C4-2B (cell line): ENCODE measurements at regions not wholly inside any gene's neighbourhood (a gene's known extent, or its start where the extent isn't known, plus 50 kb on each side); places are given as distances from the start of the nearest gene placed in this dataset.

Experiments used
- ZFX ChIP-seq: fragments of 450-650 bp; IDR thresholded peaks from 2 replicates; pipeline ENCODE4 v1.6.1; 2017
- TF ChIP-seq, protein P1 (sequence below): fragments of 450-650 bp; conservative IDR thresholded peaks from 2 replicates; pipeline ENCODE4 v1.5.1; 2017; ENCODE audit warnings: mild to moderate bottlenecking

DNA sequence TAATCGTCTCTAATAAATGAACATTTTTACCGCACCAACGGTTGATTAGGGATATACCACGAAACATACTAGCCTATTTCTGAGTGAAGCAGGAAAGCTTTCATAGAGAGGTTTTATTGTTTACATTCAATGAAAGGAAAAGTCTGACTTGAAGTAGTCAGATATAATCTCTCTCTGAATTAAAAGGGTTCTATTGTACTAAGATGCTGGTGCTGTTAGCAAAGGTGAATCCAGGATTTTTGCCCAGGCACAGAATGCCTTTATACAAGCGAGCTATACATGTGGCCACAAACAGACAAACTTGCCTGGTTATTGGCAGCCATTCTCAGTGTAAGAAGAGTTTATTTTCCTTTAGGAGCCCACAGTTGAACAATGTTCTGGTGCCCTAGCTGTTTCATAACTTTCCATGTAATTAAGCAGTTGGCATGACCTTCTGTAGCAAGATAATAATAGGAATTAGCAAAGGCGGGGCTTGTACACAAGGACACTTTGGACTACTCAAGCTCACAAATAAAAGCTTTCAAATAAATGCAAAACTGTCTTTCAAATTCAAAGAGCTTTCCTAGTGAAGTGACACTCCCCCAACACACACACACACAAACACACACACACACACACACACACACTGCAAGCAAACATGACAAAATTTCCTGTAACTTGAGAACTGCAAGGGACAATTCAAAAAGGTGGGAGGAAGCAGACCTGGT lies 198.7 kb upstream of the MAP3K1 start:
- TF ChIP-seq, protein P1, sequence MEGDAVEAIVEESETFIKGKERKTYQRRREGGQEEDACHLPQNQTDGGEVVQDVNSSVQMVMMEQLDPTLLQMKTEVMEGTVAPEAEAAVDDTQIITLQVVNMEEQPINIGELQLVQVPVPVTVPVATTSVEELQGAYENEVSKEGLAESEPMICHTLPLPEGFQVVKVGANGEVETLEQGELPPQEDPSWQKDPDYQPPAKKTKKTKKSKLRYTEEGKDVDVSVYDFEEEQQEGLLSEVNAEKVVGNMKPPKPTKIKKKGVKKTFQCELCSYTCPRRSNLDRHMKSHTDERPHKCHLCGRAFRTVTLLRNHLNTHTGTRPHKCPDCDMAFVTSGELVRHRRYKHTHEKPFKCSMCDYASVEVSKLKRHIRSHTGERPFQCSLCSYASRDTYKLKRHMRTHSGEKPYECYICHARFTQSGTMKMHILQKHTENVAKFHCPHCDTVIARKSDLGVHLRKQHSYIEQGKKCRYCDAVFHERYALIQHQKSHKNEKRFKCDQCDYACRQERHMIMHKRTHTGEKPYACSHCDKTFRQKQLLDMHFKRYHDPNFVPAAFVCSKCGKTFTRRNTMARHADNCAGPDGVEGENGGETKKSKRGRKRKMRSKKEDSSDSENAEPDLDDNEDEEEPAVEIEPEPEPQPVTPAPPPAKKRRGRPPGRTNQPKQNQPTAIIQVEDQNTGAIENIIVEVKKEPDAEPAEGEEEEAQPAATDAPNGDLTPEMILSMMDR = no peak
- no peak for TF ChIP-seq ZFX
